ENCODE measurements at regions not wholly inside any gene's neighbourhood (a gene's known extent, or its start where the extent isn't known, plus 50 kb on each side); places are given as distances from the start of the nearest gene placed in this dataset.

GRCh38 chr4:183766140-183766539, 107.0 kb downstream of the TRAPPC11 start:
- no peak overlapping the region for H3K4me2 ChIP-seq
- peaks cover 7% of the 10 kb centered on the region; the same call in 2 of the 3 replicates for H3K4me1 Mint-ChIP-seq
- DNase-seq (ENCODE audit: low spot score), result no peak
- ATAC-seq, result no peak
- H3K4me3 Mint-ChIP-seq, result no peak overlapping the region
- no peaks in the 10 kb centered on the region for H3K9me3 Mint-ChIP-seq
- H3K36me3 Mint-ChIP-seq (ENCODE audit: low read depth), result no peaks in the 10 kb centered on the region; the same call in 2 of the 3 replicates
- peaks cover 11% of the 10 kb centered on the region for H3K27me3 Mint-ChIP-seq (ENCODE audit: insufficient read depth, low read depth, poor library complexity)
- H3K4me3 ChIP-seq, result no peak overlapping the region
- H3F3A ChIP-seq (replicated peaks; ENCODE audit: low read depth), result no peaks in the 10 kb centered on the region
- H3K27me3 ChIP-seq (ENCODE audit: insufficient read depth), result no peaks in the 10 kb centered on the region
- 0 out of 2 replicates have a peak, but pooled peaks cover 4% of the 10 kb centered on the region for H3K4me1 ChIP-seq (ENCODE audit: insufficient read depth)
- H4K20me1 ChIP-seq (replicated peaks; ENCODE audit: insufficient read depth), result no peaks in the 10 kb centered on the region
- no peak overlapping the region for H3K27ac ChIP-seq (ENCODE audit: low read depth)
- TF ChIP-seq ZNF114 (CRISPR knock-in tag; IDR thresholded peaks at IDR 0.05), result no peak
- TF ChIP-seq EZH2 (IDR thresholded peaks at IDR 0.05; ENCODE audit: low read depth, unreplicated experiment), result no peak
- TF ChIP-seq ZNF462 (CRISPR knock-in tag; IDR thresholded peaks at IDR 0.05), result no peak
- no peak for TF ChIP-seq EZH2phosphoT487 (IDR thresholded peaks at IDR 0.05; ENCODE audit: unreplicated experiment)
- TF ChIP-seq JUNB (IDR thresholded peaks at IDR 0.05; ENCODE audit: unreplicated experiment), result no peak
- TF ChIP-seq ZNF331 (CRISPR knock-in tag; IDR thresholded peaks at IDR 0.05; ENCODE audit: low read depth), result no peak
- TF ChIP-seq NANOG (IDR thresholded peaks at IDR 0.05; ENCODE audit: borderline replicate concordance), result no peak
- TF ChIP-seq POLR2AphosphoS5 (IDR thresholded peaks at IDR 0.05; ENCODE audit: low read depth), result no peak
- 0 out of 2 replicates have a peak overlapping the region, but pooled peaks have one; percentile 56 for H2AFZ ChIP-seq
- H3K79me2 ChIP-seq (replicated peaks; ENCODE audit: insufficient read depth), result no peaks in the 10 kb centered on the region
- H3K36me3 ChIP-seq (ENCODE audit: insufficient read depth), result no peaks in the 10 kb centered on the region
- no peak overlapping the region for H3K27ac Mint-ChIP-seq
- H3K9me2 ChIP-seq (ENCODE audit: insufficient read depth), result no peaks in the 10 kb centered on the region; the same call in 1 of the 2 replicates
